ENCODE measurements at regions not wholly inside any gene's neighbourhood (a gene's known extent, or its start where the extent isn't known, plus 50 kb on each side); places are given as distances from the start of the nearest gene placed in this dataset.

GRCh38 chr2:41942278-41942677 lies 105.5 kb upstream of the PKDCC start:
- TF ChIP-seq CTCF (IDR thresholded peaks at IDR 0.05; ENCODE audit: low read depth, low read length, missing input control) (no peak), MAX (IDR thresholded peaks at IDR 0.05) (no peak), ATF3 (IDR thresholded peaks at IDR 0.05) (no peak), YY1 (IDR thresholded peaks at IDR 0.05) (no peak), EGR1 (IDR thresholded peaks at IDR 0.05; ENCODE audit: low read depth in 2 of 2) (no peak), HNF4G (IDR thresholded peaks at IDR 0.05) (no peak), REST (IDR thresholded peaks at IDR 0.05) (no peak), SP1 (IDR thresholded peaks at IDR 0.05) (no peak), GABPA (IDR thresholded peaks at IDR 0.05 in 1 of 2, conservative IDR thresholded peaks at IDR 0.05 in 1 of 2) (no peak), RXRA (IDR thresholded peaks at IDR 0.05) (no peak), NR2F2 (IDR thresholded peaks at IDR 0.05) (no peak)
